ENCODE measurements at regions not wholly inside any gene's neighbourhood (a gene's known extent, or its start where the extent isn't known, plus 50 kb on each side); places are given as distances from the start of the nearest gene placed in this dataset.

DNA sequence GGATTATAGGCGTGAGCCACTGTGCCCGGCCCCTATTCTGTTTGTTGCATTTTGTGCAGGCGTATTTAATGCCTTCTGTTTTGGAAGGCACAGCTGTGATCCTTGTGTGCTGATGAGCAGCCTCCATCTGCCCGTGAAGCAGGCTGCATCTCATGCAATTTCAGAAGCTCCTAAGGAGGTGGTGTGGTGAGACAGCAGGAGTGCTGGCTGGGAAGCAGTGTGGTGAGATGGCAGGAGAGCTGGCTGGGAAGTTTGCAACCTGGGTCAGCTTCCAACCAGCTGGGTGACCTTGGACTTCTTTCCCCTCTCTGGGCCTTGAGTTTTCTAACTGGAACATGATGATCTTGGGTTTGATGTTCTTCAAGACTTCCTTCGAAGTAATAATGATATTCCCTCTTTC lies 525.1 kb downstream of the TBC1D22A start:
- TF ChIP-seq, protein P1, sequence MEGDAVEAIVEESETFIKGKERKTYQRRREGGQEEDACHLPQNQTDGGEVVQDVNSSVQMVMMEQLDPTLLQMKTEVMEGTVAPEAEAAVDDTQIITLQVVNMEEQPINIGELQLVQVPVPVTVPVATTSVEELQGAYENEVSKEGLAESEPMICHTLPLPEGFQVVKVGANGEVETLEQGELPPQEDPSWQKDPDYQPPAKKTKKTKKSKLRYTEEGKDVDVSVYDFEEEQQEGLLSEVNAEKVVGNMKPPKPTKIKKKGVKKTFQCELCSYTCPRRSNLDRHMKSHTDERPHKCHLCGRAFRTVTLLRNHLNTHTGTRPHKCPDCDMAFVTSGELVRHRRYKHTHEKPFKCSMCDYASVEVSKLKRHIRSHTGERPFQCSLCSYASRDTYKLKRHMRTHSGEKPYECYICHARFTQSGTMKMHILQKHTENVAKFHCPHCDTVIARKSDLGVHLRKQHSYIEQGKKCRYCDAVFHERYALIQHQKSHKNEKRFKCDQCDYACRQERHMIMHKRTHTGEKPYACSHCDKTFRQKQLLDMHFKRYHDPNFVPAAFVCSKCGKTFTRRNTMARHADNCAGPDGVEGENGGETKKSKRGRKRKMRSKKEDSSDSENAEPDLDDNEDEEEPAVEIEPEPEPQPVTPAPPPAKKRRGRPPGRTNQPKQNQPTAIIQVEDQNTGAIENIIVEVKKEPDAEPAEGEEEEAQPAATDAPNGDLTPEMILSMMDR (IDR thresholded peaks at IDR 0.05): no peak
- TF ChIP-seq POLR2A (IDR thresholded peaks at IDR 0.05) (no peak), POLR2AphosphoS5 (IDR thresholded peaks at IDR 0.05) (no peak), EP300 (IDR thresholded peaks at IDR 0.05) (no peak)
